ENCODE measurements at regions not wholly inside any gene's neighbourhood (a gene's known extent, or its start where the extent isn't known, plus 50 kb on each side); places are given as distances from the start of the nearest gene placed in this dataset.

DNA sequence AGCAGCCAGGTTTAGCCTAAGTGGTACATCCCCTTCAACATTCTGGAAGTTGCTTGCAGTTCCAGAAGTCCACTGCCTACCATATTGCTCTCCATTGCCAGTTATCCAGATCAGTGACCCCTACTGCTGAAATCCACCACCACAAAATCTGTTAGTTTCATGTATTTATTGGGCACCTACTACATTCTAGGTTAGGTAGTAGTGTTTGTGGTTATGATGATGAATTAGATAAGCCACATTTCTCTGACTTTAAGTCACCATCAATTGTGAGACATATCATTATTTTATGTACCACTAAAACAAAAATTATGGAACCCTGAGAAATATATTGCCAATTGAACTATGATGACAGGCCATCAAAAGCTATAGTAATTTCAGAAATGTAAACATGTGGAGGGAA, 139.5 kb upstream of the PKDCC start:
- TF ChIP-seq, protein P1, sequence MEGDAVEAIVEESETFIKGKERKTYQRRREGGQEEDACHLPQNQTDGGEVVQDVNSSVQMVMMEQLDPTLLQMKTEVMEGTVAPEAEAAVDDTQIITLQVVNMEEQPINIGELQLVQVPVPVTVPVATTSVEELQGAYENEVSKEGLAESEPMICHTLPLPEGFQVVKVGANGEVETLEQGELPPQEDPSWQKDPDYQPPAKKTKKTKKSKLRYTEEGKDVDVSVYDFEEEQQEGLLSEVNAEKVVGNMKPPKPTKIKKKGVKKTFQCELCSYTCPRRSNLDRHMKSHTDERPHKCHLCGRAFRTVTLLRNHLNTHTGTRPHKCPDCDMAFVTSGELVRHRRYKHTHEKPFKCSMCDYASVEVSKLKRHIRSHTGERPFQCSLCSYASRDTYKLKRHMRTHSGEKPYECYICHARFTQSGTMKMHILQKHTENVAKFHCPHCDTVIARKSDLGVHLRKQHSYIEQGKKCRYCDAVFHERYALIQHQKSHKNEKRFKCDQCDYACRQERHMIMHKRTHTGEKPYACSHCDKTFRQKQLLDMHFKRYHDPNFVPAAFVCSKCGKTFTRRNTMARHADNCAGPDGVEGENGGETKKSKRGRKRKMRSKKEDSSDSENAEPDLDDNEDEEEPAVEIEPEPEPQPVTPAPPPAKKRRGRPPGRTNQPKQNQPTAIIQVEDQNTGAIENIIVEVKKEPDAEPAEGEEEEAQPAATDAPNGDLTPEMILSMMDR (IDR thresholded peaks at IDR 0.05), result no peak
- TF ChIP-seq POLR2A (IDR thresholded peaks at IDR 0.05), result no peak

Measured in thyroid gland (tissue), 4 donors.